GM13976 (cell line): ENCODE measurements at regions not wholly inside any gene's neighbourhood (a gene's known extent, or its start where the extent isn't known, plus 50 kb on each side); places are given as distances from the start of the nearest gene placed in this dataset.

ENCODE experiments used
- DNase-seq: peaks from one replicate; pipeline ENCODE4 v3.0.0; 2012; ENCODE audit warnings: low spot score
- in situ Hi-C: fragments of 300-500 bp; cut with MboI; formaldehyde crosslinking; loops from one replicate; pipeline ENCODE4 v1.12.0; 2022; ENCODE audit warnings: low sequenced_read_pairs, mixed read lengths, inconsistent platforms; ENCODE audit not compliant: unreplicated experiment
- TF ChIP-seq, protein P1 (sequence below): IDR thresholded peaks from 2 replicates; pipeline ENCODE4 v1.5.1; 2012; ENCODE audit warnings: borderline replicate concordance, mild to moderate bottlenecking; ENCODE audit not compliant: insufficient read depth; ENCODE audit errors: extremely low read depth, missing control alignments, control extremely low read depth

GRCh38 chr4:162343967-162344366, 180.2 kb upstream of the FSTL5 start:
- in situ Hi-C loops: no loop called here
- TF ChIP-seq, protein P1, sequence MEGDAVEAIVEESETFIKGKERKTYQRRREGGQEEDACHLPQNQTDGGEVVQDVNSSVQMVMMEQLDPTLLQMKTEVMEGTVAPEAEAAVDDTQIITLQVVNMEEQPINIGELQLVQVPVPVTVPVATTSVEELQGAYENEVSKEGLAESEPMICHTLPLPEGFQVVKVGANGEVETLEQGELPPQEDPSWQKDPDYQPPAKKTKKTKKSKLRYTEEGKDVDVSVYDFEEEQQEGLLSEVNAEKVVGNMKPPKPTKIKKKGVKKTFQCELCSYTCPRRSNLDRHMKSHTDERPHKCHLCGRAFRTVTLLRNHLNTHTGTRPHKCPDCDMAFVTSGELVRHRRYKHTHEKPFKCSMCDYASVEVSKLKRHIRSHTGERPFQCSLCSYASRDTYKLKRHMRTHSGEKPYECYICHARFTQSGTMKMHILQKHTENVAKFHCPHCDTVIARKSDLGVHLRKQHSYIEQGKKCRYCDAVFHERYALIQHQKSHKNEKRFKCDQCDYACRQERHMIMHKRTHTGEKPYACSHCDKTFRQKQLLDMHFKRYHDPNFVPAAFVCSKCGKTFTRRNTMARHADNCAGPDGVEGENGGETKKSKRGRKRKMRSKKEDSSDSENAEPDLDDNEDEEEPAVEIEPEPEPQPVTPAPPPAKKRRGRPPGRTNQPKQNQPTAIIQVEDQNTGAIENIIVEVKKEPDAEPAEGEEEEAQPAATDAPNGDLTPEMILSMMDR: no peak
- no peak for DNase-seq

DNA sequence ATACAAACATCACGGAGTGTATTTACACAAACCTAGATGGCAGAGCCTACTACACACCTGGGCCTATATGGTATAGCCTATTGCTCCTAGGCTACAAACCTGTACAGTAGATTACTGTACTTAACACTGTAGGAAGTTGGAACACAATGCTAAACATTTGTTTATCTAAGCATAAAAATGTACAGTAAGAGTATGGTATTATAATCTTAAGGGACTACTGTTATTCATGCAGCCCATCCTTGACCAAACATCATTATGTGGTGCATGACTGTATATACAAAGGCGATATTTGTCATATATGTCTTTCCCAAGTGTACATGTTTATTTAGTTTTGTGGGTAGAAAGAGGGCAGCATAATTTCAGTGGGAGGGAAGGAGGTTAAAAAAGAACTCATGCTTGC, 177.7 kb upstream of the FSTL5 start:
- TF ChIP-seq, protein P1: no peak
- in situ Hi-C loops: no loop called here
- no peak for DNase-seq

GRCh38 chr4:162323919-162324318, 160.1 kb upstream of the FSTL5 start:
- in situ Hi-C loops: no loop called here
- DNase-seq: no peak
- TF ChIP-seq, protein P1: no peak

DNA sequence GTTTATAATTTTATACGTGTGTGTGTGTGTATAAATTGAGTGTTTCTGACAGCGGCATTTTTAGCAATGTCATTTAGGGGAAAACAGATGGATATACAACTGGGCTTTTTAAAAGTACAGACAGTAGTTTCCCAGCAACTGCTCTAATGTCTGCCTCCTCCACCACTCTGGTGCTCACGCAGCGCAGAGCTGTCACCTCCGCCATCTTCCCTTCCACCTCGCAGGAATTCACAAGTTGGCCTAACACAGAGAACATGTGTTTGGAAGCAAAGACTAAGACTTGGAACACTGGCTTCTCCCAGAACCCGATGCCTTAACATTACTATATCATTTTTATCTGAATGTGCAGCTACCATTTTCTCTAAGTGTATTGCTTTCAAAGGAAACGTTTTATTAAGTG, 158.3 kb upstream of the FSTL5 start:
- TF ChIP-seq, protein P1: no peak
- in situ Hi-C loops: no loop called here
- no peak for DNase-seq

- TF ChIP-seq, protein P1: no peak
- in situ Hi-C loops: no loop called here
- DNase-seq: no peak
Observed at GRCh38 chr4:162285753-162286152, 122.0 kb upstream of the FSTL5 start.

DNA sequence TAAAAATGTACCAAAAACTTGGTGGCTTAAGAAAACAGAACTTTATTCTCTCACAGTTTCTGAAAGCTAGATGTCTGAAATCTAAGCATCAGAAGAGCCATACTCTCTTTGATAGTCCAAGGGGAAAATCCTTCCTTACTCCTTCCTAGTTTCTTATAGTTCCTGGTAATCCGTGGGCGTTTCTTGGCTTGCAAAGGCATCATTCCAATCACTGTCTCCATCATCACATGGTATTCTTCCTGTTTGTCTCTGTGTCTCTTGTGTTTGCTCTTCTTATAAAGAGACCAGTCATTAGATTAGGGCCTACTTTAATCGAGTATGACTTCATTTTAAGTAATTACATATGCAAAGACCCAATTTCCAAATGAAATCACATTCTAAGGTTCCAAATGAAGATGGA, 118.9 kb upstream of the FSTL5 start:
- TF ChIP-seq, protein P1: no peak
- in situ Hi-C loops: no loop called here
- DNase-seq: no peak

GRCh38 chr4:162274354-162274753, 110.6 kb upstream of the FSTL5 start:
- in situ Hi-C loops: no loop called here
- DNase-seq: no peak
- TF ChIP-seq, protein P1: no peak
